GM06990 (cell line): ENCODE measurements at regions not wholly inside any gene's neighbourhood (a gene's known extent, or its start where the extent isn't known, plus 50 kb on each side); places are given as distances from the start of the nearest gene placed in this dataset.

Source experiments
- DNase-seq: peaks from one replicate; pipeline ENCODE4 v3.0.0-alpha.2; 2011; ENCODE audit not compliant: insufficient read length; ENCODE audit errors: extremely low read depth
- H3K27me3 ChIP-seq: replicated peaks from 2 replicates; pipeline ENCODE4 v1.6.0; 2011; ENCODE audit warnings: low read length; ENCODE audit not compliant: control insufficient read depth, insufficient read depth
- H3K36me3 ChIP-seq: 2 replicates; pipeline ENCODE4 v1.5.1; 2011; ENCODE audit warnings: low read length; ENCODE audit not compliant: control insufficient read depth, insufficient read depth
- H3K4me3 ChIP-seq: replicated peaks from 2 replicates; pipeline ENCODE4 v1.5.1; 2011; ENCODE audit warnings: low read depth, mild to moderate bottlenecking, control low read depth, low read length
- CTCF ChIP-seq: IDR thresholded peaks from 2 replicates; pipeline ENCODE4 v1.5.1; 2011; ENCODE audit warnings: low read length, control low read depth, mild to moderate bottlenecking, inconsistent platforms; ENCODE audit not compliant: insufficient read depth, poor library complexity, severe bottlenecking

GRCh38 chr2:147548451-147548850 lies 296.4 kb upstream of the ACVR2A start:
- DNase-seq = no peak
- no peaks in the 10 kb centered on the region for H3K27me3 ChIP-seq
- no peak overlapping the region for H3K4me3 ChIP-seq
- TF ChIP-seq CTCF = no peak
- no peaks in the 10 kb centered on the region for H3K36me3 ChIP-seq

- Histone ChIP-seq H3K36me3 (no peaks in the 10 kb centered on the region), H3K27me3 (no peaks in the 10 kb centered on the region), H3K4me3 (no peak overlapping the region)
- no peak for DNase-seq
- no peak for TF ChIP-seq CTCF
Measured at GRCh38 chr2:147547440-147547839, 297.4 kb upstream of the ACVR2A start.

- DNase-seq = no peak
- H3K36me3 ChIP-seq = no peaks in the 10 kb centered on the region
- no peaks in the 10 kb centered on the region for H3K27me3 ChIP-seq
- TF ChIP-seq CTCF = no peak
- H3K4me3 ChIP-seq = no peak overlapping the region
Measured at GRCh38 chr2:147546109-147546508, 298.7 kb upstream of the ACVR2A start.

- no peaks in the 10 kb centered on the region for H3K36me3 ChIP-seq
- DNase-seq = no peak
- no peak for TF ChIP-seq CTCF
- no peak overlapping the region for H3K4me3 ChIP-seq
- no peaks in the 10 kb centered on the region for H3K27me3 ChIP-seq
Measured at GRCh38 chr2:147543056-147543455, 301.8 kb upstream of the ACVR2A start.

- H3K27me3 ChIP-seq = no peaks in the 10 kb centered on the region
- no peak overlapping the region for H3K4me3 ChIP-seq
- TF ChIP-seq CTCF = no peak
- no peaks in the 10 kb centered on the region for H3K36me3 ChIP-seq
- no peak for DNase-seq
Measured at GRCh38 chr2:147542351-147542750, 302.5 kb upstream of the ACVR2A start.

GRCh38 chr2:147541314-147541713 lies 303.5 kb upstream of the ACVR2A start:
- no peak for TF ChIP-seq CTCF
- Histone ChIP-seq H3K36me3 (no peaks in the 10 kb centered on the region), H3K27me3 (no peaks in the 10 kb centered on the region), H3K4me3 (no peak overlapping the region)
- no peak for DNase-seq
